GM12878 (cell line): ENCODE measurements at regions not wholly inside any gene's neighbourhood (a gene's known extent, or its start where the extent isn't known, plus 50 kb on each side); places are given as distances from the start of the nearest gene placed in this dataset.

Source experiments
- NR2C2 ChIP-seq: IDR thresholded peaks from 2 replicates; pipeline ENCODE4 v1.6.1; 2011; ENCODE audit warnings: borderline replicate concordance, low read depth; ENCODE audit not compliant: control insufficient read depth, insufficient read length
- PAX5 ChIP-seq: IDR thresholded peaks from 2 replicates; pipeline ENCODE4 v1.6.1; 2011; ENCODE audit warnings: low read depth, low read length, borderline replicate concordance
- SMAD5 ChIP-seq: IDR thresholded peaks from 2 replicates; pipeline ENCODE4 v1.6.1; 2016; ENCODE audit warnings: antibody characterized with exemption, low read depth
- TF ChIP-seq, protein P1 (sequence below): IDR thresholded peaks from 2 replicates; pipeline ENCODE4 v1.6.1; 2012; ENCODE audit warnings: low read depth, low read length, improper control_type of control experiment
- TF ChIP-seq, protein P2 (sequence below): fragments of 450-650 bp; formaldehyde crosslinking; IDR thresholded peaks from 2 replicates; pipeline ENCODE4 v1.5.0; 2022; ENCODE audit warnings: mild to moderate bottlenecking, missing genetic modification characterization
- TF ChIP-seq, protein P3 (sequence below): fragments of 450-650 bp; IDR thresholded peaks from 2 replicates; pipeline ENCODE4 v1.6.1; 2018; ENCODE audit warnings: borderline replicate concordance, mild to moderate bottlenecking; ENCODE audit not compliant: partially characterized antibody

DNA sequence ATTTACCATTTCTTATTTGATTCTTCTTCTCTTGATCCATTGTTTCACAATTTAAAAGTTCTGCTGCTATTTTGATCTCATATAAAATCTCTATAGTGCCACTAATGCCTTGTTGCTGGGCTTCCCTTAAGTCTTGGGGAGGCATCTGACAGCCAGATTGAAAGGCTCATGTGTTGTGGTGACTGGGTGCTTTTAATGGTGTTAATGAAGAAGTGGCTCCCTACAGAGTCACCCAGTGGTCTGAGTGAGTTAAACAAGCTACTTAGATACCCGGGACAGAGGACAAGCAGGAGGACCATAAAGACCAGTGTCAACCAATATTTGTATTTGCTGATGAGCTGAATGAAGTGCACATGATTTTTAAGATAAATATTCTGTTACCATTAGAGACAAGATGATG, 176.4 kb upstream of the HABP2 start (continued):
- TF ChIP-seq, protein P1, sequence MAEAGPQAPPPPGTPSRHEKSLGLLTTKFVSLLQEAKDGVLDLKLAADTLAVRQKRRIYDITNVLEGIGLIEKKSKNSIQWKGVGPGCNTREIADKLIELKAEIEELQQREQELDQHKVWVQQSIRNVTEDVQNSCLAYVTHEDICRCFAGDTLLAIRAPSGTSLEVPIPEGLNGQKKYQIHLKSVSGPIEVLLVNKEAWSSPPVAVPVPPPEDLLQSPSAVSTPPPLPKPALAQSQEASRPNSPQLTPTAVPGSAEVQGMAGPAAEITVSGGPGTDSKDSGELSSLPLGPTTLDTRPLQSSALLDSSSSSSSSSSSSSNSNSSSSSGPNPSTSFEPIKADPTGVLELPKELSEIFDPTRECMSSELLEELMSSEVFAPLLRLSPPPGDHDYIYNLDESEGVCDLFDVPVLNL, result no peak
- no peak for TF ChIP-seq NR2C2
- TF ChIP-seq, protein P2, sequence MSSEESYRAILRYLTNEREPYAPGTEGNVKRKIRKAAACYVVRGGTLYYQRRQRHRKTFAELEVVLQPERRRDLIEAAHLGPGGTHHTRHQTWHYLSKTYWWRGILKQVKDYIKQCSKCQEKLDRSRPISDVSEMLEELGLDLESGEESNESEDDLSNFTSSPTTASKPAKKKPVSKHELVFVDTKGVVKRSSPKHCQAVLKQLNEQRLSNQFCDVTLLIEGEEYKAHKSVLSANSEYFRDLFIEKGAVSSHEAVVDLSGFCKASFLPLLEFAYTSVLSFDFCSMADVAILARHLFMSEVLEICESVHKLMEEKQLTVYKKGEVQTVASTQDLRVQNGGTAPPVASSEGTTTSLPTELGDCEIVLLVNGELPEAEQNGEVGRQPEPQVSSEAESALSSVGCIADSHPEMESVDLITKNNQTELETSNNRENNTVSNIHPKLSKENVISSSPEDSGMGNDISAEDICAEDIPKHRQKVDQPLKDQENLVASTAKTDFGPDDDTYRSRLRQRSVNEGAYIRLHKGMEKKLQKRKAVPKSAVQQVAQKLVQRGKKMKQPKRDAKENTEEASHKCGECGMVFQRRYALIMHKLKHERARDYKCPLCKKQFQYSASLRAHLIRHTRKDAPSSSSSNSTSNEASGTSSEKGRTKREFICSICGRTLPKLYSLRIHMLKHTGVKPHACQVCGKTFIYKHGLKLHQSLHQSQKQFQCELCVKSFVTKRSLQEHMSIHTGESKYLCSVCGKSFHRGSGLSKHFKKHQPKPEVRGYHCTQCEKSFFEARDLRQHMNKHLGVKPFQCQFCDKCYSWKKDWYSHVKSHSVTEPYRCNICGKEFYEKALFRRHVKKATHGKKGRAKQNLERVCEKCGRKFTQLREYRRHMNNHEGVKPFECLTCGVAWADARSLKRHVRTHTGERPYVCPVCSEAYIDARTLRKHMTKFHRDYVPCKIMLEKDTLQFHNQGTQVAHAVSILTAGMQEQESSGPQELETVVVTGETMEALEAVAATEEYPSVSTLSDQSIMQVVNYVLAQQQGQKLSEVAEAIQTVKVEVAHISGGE (CRISPR knock-in tag), result no peak
- TF ChIP-seq, protein P3, sequence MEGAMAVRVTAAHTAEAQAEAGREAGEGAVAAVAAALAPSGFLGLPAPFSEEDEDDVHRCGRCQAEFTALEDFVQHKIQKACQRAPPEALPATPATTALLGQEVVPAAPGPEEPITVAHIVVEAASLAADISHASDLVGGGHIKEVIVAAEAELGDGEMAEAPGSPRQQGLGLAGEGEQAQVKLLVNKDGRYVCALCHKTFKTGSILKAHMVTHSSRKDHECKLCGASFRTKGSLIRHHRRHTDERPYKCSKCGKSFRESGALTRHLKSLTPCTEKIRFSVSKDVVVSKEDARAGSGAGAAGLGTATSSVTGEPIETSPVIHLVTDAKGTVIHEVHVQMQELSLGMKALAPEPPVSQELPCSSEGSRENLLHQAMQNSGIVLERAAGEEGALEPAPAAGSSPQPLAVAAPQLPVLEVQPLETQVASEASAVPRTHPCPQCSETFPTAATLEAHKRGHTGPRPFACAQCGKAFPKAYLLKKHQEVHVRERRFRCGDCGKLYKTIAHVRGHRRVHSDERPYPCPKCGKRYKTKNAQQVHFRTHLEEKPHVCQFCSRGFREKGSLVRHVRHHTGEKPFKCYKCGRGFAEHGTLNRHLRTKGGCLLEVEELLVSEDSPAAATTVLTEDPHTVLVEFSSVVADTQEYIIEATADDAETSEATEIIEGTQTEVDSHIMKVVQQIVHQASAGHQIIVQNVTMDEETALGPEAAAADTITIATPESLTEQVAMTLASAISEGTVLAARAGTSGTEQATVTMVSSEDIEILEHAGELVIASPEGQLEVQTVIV, result no peak
- no peak for TF ChIP-seq PAX5
- no peak for TF ChIP-seq SMAD5
